Lower lobe of right lung (tissue), 2 donors: ENCODE measurements at regions not wholly inside any gene's neighbourhood (a gene's known extent, or its start where the extent isn't known, plus 50 kb on each side); places are given as distances from the start of the nearest gene placed in this dataset.

Source experiments
- ATAC-seq, 2 donors: fragments of 200-7000 bp; cut with Tn5 transposase; one replicate each; pipeline ENCODE4 v1.9.1; 2020 to 2022; ENCODE audit warnings: mild to moderate bottlenecking in 2 of 2, moderate library complexity in 2 of 2
- DNase-seq: peaks from one replicate; pipeline ENCODE4 v3.0.0-alpha.2; 2020
- H3K27ac ChIP-seq: fragments of 200-600 bp; one replicate; pipeline ENCODE4 v1.8.0; 2022
- H3K27me3 ChIP-seq: fragments of 200-600 bp; one replicate; pipeline ENCODE4 v1.8.0; 2022; ENCODE audit warnings: low read depth
- H3K36me3 ChIP-seq: fragments of 200-600 bp; one replicate; pipeline ENCODE4 v1.8.0; 2022; ENCODE audit warnings: mild to moderate bottlenecking
- H3K4me1 ChIP-seq: fragments of 200-600 bp; one replicate; pipeline ENCODE4 v1.8.0; 2022
- H3K4me3 ChIP-seq: fragments of 200-600 bp; one replicate; pipeline ENCODE4 v1.8.0; 2022; ENCODE audit warnings: mild to moderate bottlenecking
- H3K9me3 ChIP-seq: fragments of 200-600 bp; one replicate; pipeline ENCODE4 v1.8.0; 2022
- intact Hi-C: fragments of 100-400 bp; cut with DNase I; formaldehyde crosslinking; loops from one replicate; pipeline ENCODE4 v1.11.0; 2022
- TF ChIP-seq, protein P1 (sequence below): fragments of 200-600 bp; IDR thresholded peaks from one replicate; pipeline ENCODE4 v1.8.0; 2022; ENCODE audit warnings: antibody characterized with exemption, mild to moderate bottlenecking
- donor health status: DM: no; HTN: yes; CAD: no; lungs with severe emphysema.

DNA sequence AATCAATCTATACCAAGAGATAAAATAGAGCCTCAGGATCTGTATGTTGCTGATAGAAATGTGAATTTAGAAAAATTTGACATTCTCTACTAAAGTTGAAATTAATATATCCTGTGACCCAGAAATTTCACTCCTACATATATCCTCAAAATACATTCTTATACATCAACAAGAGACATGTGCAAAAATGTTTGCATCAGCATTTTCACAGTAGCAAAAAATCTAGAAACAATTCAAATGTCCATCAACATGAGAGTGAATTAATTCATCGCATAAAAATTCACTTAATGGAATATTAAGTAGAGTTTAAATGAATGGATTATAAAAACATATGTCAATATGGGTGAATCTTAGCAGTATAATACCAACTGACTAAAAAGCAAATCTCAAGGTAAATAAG, 80.8 kb downstream of the GPR65 start:
- Histone ChIP-seq H3K4me3 (no peak overlapping the region), H3K27me3 (no peaks in the 10 kb centered on the region), H3K27ac (no peak overlapping the region), H3K36me3 (no peaks in the 10 kb centered on the region), H3K9me3 (no peaks in the 10 kb centered on the region), H3K4me1 (no peaks in the 10 kb centered on the region)
- intact Hi-C loops = no loop called here
- no peak for ATAC-seq
- TF ChIP-seq, protein P1, sequence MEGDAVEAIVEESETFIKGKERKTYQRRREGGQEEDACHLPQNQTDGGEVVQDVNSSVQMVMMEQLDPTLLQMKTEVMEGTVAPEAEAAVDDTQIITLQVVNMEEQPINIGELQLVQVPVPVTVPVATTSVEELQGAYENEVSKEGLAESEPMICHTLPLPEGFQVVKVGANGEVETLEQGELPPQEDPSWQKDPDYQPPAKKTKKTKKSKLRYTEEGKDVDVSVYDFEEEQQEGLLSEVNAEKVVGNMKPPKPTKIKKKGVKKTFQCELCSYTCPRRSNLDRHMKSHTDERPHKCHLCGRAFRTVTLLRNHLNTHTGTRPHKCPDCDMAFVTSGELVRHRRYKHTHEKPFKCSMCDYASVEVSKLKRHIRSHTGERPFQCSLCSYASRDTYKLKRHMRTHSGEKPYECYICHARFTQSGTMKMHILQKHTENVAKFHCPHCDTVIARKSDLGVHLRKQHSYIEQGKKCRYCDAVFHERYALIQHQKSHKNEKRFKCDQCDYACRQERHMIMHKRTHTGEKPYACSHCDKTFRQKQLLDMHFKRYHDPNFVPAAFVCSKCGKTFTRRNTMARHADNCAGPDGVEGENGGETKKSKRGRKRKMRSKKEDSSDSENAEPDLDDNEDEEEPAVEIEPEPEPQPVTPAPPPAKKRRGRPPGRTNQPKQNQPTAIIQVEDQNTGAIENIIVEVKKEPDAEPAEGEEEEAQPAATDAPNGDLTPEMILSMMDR = no peak
- no peak for DNase-seq

DNA sequence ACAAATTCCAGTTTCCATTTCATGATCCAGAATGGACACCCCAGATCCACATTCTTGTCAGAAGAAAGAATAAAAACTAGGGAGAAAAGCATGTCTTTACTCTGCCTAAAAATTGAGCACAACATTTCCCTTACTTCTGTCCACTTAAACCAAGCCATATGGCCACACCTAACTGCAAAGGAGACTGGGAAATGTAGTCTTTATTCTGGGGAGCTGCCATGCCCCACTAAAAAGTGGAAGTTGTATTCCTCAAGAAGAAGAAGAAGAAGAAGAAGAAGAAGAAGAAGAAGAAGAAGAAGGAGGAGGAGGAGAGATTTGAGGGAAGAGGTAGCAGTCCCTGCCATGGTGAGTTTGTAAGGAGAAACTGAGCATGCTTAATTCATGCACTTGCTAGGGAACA, 84.5 kb downstream of the GPR65 start:
- ATAC-seq = peak in 1 of 2 donors; percentile 29
- H3K9me3 ChIP-seq = no peaks in the 10 kb centered on the region
- no peak overlapping the region for H3K4me3 ChIP-seq
- H3K4me1 ChIP-seq = no peaks in the 10 kb centered on the region
- H3K27me3 ChIP-seq = no peaks in the 10 kb centered on the region
- DNase-seq = no peak
- H3K27ac ChIP-seq = no peak overlapping the region
- intact Hi-C loops = no loop called here
- TF ChIP-seq, protein P1 = no peak
- H3K36me3 ChIP-seq = no peaks in the 10 kb centered on the region

GRCh38 chr14:88092529-88092928, 87.6 kb downstream of the GPR65 start:
- intact Hi-C loops = no loop called here
- no peaks in the 10 kb centered on the region for H3K4me1 ChIP-seq
- no peaks in the 10 kb centered on the region for H3K9me3 ChIP-seq
- H3K27me3 ChIP-seq = no peaks in the 10 kb centered on the region
- DNase-seq = no peak
- no peak overlapping the region for H3K27ac ChIP-seq
- no peaks in the 10 kb centered on the region for H3K36me3 ChIP-seq
- H3K4me3 ChIP-seq = no peak overlapping the region
- ATAC-seq = no peak
- TF ChIP-seq, protein P1 = no peak

- intact Hi-C loops = no loop called here
Measured at GRCh38 chr14:88095791-88096190, 90.9 kb downstream of the GPR65 start.

GRCh38 chr14:88098163-88098562, 93.2 kb downstream of the GPR65 start:
- Histone ChIP-seq H3K4me3 (no peak overlapping the region), H3K36me3 (no peaks in the 10 kb centered on the region), H3K9me3 (no peaks in the 10 kb centered on the region), H3K27me3 (no peaks in the 10 kb centered on the region), H3K27ac (no peak overlapping the region), H3K4me1 (no peaks in the 10 kb centered on the region)
- intact Hi-C loops = no loop called here
- TF ChIP-seq, protein P1 = no peak
- ATAC-seq = no peak
- DNase-seq = no peak

More at GRCh38 chr14:88095791-88096190, 90.9 kb downstream of the GPR65 start:
- Histone ChIP-seq H3K27me3 (no peaks in the 10 kb centered on the region), H3K4me1 (no peaks in the 10 kb centered on the region), H3K27ac (no peak overlapping the region), H3K4me3 (no peak overlapping the region), H3K36me3 (no peaks in the 10 kb centered on the region), H3K9me3 (no peaks in the 10 kb centered on the region)
- no peak for DNase-seq
- TF ChIP-seq, protein P1 = no peak
- no peak for ATAC-seq

DNA sequence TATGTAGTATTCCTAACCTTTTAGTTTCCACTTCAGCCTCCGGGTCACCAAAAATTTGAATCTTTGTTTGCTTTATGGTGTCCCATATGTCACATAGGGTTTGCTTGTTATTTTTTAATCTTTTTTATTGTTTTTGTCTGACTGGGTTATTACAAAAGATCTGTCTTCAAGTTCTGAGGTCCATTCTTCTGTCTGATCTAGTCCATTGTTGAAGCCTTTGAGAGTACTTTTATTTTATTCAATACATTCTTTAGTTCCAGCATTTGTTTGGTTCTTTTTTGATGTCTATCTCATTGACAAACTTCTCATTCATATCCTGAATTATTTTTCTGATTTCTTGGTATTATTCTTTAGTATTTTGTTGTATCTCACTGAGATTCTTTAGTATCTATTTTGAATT, 99.8 kb downstream of the GPR65 start:
- Histone ChIP-seq H3K36me3 (no peaks in the 10 kb centered on the region), H3K4me1 (no peaks in the 10 kb centered on the region), H3K27me3 (no peaks in the 10 kb centered on the region), H3K9me3 (no peaks in the 10 kb centered on the region), H3K27ac (no peak overlapping the region), H3K4me3 (no peak overlapping the region)
- intact Hi-C loops = no loop called here
- TF ChIP-seq, protein P1 = no peak
- ATAC-seq = no peak
- DNase-seq = no peak
